ENCODE measurements at regions not wholly inside any gene's neighbourhood (a gene's known extent, or its start where the extent isn't known, plus 50 kb on each side); places are given as distances from the start of the nearest gene placed in this dataset.

DNA sequence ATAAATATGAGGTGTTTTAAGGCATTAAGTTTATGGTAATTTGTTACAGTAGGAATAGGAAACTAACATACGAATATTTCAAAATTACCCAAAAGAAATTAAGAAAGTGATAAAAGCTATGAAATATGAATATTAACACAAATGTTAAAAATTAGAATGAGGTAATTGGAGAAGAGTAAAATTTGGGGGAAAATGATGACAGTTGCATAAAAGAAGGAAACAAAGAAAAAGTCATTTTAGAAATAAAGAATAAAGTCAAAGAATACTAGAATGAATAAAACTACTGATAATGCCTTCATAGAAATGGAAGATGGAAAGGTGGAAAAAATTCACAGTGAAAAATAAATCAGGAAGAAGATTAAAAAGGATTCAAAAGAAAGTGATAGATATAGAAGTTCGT, 522.9 kb upstream of the NR3C2 start:
- no peaks in the 10 kb centered on the region for H3K4me1 ChIP-seq (ENCODE audit: insufficient read depth, low read length)
- TF ChIP-seq EZH2 (IDR thresholded peaks at IDR 0.05; ENCODE audit: borderline replicate concordance, low read depth, low read length, severe bottlenecking), result no peak
- TF ChIP-seq, protein P1, sequence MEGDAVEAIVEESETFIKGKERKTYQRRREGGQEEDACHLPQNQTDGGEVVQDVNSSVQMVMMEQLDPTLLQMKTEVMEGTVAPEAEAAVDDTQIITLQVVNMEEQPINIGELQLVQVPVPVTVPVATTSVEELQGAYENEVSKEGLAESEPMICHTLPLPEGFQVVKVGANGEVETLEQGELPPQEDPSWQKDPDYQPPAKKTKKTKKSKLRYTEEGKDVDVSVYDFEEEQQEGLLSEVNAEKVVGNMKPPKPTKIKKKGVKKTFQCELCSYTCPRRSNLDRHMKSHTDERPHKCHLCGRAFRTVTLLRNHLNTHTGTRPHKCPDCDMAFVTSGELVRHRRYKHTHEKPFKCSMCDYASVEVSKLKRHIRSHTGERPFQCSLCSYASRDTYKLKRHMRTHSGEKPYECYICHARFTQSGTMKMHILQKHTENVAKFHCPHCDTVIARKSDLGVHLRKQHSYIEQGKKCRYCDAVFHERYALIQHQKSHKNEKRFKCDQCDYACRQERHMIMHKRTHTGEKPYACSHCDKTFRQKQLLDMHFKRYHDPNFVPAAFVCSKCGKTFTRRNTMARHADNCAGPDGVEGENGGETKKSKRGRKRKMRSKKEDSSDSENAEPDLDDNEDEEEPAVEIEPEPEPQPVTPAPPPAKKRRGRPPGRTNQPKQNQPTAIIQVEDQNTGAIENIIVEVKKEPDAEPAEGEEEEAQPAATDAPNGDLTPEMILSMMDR (IDR thresholded peaks at IDR 0.05; ENCODE audit: borderline replicate concordance, extremely low read depth, low read length, poor library complexity, severe bottlenecking), result no peak
- no peak overlapping the region for H2AFZ ChIP-seq (ENCODE audit: low read depth, low read length)
- no peak overlapping the region for H3K9ac ChIP-seq (ENCODE audit: low read depth, low read length)
- H3K27me3 ChIP-seq (ENCODE audit: insufficient read depth, low read length, poor library complexity), result no peaks in the 10 kb centered on the region
- no peak overlapping the region for H3K4me2 ChIP-seq (ENCODE audit: insufficient read depth, low read length)
- H3K79me2 ChIP-seq (ENCODE audit: insufficient read depth, low read length), result no peaks in the 10 kb centered on the region
- H3K36me3 ChIP-seq (ENCODE audit: insufficient read depth, low read length), result no peaks in the 10 kb centered on the region
- no peak for ATAC-seq (ENCODE audit: insufficient read depth, low read depth)
- DNase-seq, result no peak
- H4K20me1 ChIP-seq (ENCODE audit: insufficient read depth, low read length), result no peaks in the 10 kb centered on the region
- H3K9me3 ChIP-seq (ENCODE audit: insufficient read depth, low read length, severe bottlenecking), result no peaks in the 10 kb centered on the region
- no peak overlapping the region for H3K27ac ChIP-seq (ENCODE audit: low read length)
- H3K4me3 ChIP-seq (ENCODE audit: low read depth in 1 of 2, low read length in 2 of 2), result no peak overlapping the region

DNA sequence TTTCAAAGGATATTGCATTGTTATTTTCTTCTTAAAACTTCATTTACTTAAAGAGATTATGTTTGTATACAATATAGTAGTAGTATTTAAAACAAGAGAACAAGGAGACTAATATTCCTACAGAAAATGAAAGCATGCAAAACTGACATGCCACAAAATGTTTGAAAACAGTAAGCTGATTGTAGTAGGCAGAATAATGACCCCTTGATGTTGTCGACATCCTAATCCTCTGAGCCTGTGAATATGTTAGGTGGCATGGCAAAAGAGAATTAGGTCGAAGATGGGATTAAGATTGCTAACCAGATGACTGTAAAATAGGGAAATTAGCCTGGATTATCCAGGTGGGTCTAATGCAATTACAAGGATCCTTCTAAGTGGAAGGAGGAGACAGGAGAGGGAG, 522.2 kb upstream of the NR3C2 start:
- Histone ChIP-seq H3K4me2 (ENCODE audit: insufficient read depth, low read length) (no peak overlapping the region), H3K79me2 (ENCODE audit: insufficient read depth, low read length) (no peaks in the 10 kb centered on the region), H3K36me3 (ENCODE audit: insufficient read depth, low read length) (no peaks in the 10 kb centered on the region), H2AFZ (ENCODE audit: low read depth, low read length) (no peak overlapping the region), H3K27ac (ENCODE audit: low read length) (no peak overlapping the region), H3K9ac (ENCODE audit: low read depth, low read length) (no peak overlapping the region), H3K9me3 (ENCODE audit: insufficient read depth, low read length, severe bottlenecking) (no peaks in the 10 kb centered on the region), H4K20me1 (ENCODE audit: insufficient read depth, low read length) (no peaks in the 10 kb centered on the region), H3K27me3 (ENCODE audit: insufficient read depth, low read length, poor library complexity) (no peaks in the 10 kb centered on the region), H3K4me1 (ENCODE audit: insufficient read depth, low read length) (no peaks in the 10 kb centered on the region), H3K4me3 (ENCODE audit: low read depth in 1 of 2, low read length in 2 of 2) (no peak overlapping the region)
- DNase-seq (no peak), ATAC-seq (ENCODE audit: insufficient read depth, low read depth) (no peak)
- TF ChIP-seq, protein P1 (IDR thresholded peaks at IDR 0.05; ENCODE audit: borderline replicate concordance, extremely low read depth, low read length, poor library complexity, severe bottlenecking), result no peak
- TF ChIP-seq EZH2 (IDR thresholded peaks at IDR 0.05; ENCODE audit: borderline replicate concordance, low read depth, low read length, severe bottlenecking), result no peak

DNA sequence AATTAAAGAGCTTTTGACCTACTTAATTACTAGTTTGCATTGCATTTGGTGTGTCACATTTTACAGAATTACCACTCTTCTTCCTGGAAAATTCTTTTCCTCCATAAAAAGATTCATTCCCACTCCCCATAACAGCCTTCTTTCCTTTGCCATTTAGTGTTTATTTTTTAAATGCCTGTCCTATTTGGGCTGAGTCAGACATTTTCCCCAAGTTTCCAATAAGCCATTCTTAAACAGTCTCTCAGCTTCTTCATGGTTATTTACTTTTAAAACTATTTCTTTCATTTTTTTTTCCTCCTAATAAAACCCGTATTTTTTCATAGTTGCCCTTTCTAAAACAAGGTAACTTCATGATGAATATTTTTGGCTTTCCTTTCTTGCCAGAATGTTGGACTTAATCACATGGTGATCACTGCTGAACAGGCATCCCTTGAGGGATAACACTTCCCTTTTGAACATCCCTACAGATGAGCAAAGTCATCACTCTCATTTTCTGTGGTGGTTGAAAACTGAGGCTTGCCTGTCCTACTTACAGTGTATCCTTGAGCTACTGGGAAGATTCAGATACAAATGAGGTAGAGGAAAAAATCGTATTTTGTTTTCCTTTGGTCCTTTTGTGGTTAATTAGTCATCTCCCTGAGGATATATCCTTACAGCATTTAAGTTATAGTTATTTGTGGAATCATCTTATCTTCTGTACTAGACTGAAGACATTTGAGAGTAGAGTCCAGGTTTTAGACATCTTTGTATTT, 520.5 kb upstream of the NR3C2 start:
- H3K9ac ChIP-seq (ENCODE audit: low read depth, low read length), result no peak overlapping the region
- H3K27ac ChIP-seq (ENCODE audit: low read length), result no peak overlapping the region
- no peak overlapping the region for H3K4me2 ChIP-seq (ENCODE audit: insufficient read depth, low read length)
- H2AFZ ChIP-seq (ENCODE audit: low read depth, low read length), result no peak overlapping the region
- ATAC-seq (ENCODE audit: insufficient read depth, low read depth), result no peak
- H4K20me1 ChIP-seq (ENCODE audit: insufficient read depth, low read length), result no peaks in the 10 kb centered on the region
- H3K4me1 ChIP-seq (ENCODE audit: insufficient read depth, low read length), result no peaks in the 10 kb centered on the region
- no peak for TF ChIP-seq EZH2 (IDR thresholded peaks at IDR 0.05; ENCODE audit: borderline replicate concordance, low read depth, low read length, severe bottlenecking)
- H3K4me3 ChIP-seq (ENCODE audit: low read depth in 1 of 2, low read length in 2 of 2), result no peak overlapping the region
- H3K36me3 ChIP-seq (ENCODE audit: insufficient read depth, low read length), result no peaks in the 10 kb centered on the region
- no peaks in the 10 kb centered on the region for H3K79me2 ChIP-seq (ENCODE audit: insufficient read depth, low read length)
- no peaks in the 10 kb centered on the region for H3K9me3 ChIP-seq (ENCODE audit: insufficient read depth, low read length, severe bottlenecking)
- DNase-seq, result no peak
- no peaks in the 10 kb centered on the region for H3K27me3 ChIP-seq (ENCODE audit: insufficient read depth, low read length, poor library complexity)

DNA sequence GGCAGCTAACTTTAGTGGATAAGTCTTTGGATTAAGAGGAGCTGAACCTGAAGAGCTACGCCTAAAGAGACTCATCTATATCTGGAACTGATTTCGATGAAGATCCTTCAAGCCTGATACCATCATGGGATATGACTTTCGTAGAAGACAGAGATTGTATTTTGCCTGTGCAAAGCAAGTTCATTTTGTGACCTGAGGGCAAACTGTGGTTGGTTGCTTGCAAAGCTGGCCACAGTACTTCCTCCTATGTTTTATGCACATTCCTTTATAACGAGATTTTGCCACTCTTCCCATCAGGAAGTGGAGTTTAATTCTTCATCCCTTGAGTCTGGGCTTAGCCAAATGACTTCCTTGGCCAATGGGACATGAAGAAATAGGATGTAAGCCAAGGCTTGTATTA, 519.3 kb upstream of the NR3C2 start:
- Histone ChIP-seq H3K27me3 (ENCODE audit: insufficient read depth, low read length, poor library complexity) (no peaks in the 10 kb centered on the region), H3K36me3 (ENCODE audit: insufficient read depth, low read length) (no peaks in the 10 kb centered on the region), H3K4me2 (ENCODE audit: insufficient read depth, low read length) (no peak overlapping the region), H3K79me2 (ENCODE audit: insufficient read depth, low read length) (no peaks in the 10 kb centered on the region), H2AFZ (ENCODE audit: low read depth, low read length) (no peak overlapping the region), H3K4me3 (ENCODE audit: low read depth in 1 of 2, low read length in 2 of 2) (no peak overlapping the region), H3K4me1 (ENCODE audit: insufficient read depth, low read length) (no peaks in the 10 kb centered on the region), H3K27ac (ENCODE audit: low read length) (no peak overlapping the region), H3K9me3 (ENCODE audit: insufficient read depth, low read length, severe bottlenecking) (no peaks in the 10 kb centered on the region), H4K20me1 (ENCODE audit: insufficient read depth, low read length) (no peaks in the 10 kb centered on the region), H3K9ac (ENCODE audit: low read depth, low read length) (no peak overlapping the region)
- ATAC-seq (ENCODE audit: insufficient read depth, low read depth), result no peak
- DNase-seq, result no peak
- TF ChIP-seq, protein P1 (IDR thresholded peaks at IDR 0.05; ENCODE audit: borderline replicate concordance, extremely low read depth, low read length, poor library complexity, severe bottlenecking), result no peak
- TF ChIP-seq EZH2 (IDR thresholded peaks at IDR 0.05; ENCODE audit: borderline replicate concordance, low read depth, low read length, severe bottlenecking), result no peak
